HG03439 (cell line): ENCODE measurements at regions not wholly inside any gene's neighbourhood (a gene's known extent, or its start where the extent isn't known, plus 50 kb on each side); places are given as distances from the start of the nearest gene placed in this dataset.
"Not testable (repeated sequence)": the region's sequence is repeated elsewhere in the genome, so short reads cannot be mapped to it uniquely, and the experiment has no call there.

Source experiments
- ATAC-seq: cut with Tn5 transposase; IDR thresholded peaks from one replicate; pipeline ENCODE4 v1.9.1; 2021; ENCODE audit warnings: mild to moderate bottlenecking, moderate library complexity; ENCODE audit not compliant: unreplicated experiment

DNA sequence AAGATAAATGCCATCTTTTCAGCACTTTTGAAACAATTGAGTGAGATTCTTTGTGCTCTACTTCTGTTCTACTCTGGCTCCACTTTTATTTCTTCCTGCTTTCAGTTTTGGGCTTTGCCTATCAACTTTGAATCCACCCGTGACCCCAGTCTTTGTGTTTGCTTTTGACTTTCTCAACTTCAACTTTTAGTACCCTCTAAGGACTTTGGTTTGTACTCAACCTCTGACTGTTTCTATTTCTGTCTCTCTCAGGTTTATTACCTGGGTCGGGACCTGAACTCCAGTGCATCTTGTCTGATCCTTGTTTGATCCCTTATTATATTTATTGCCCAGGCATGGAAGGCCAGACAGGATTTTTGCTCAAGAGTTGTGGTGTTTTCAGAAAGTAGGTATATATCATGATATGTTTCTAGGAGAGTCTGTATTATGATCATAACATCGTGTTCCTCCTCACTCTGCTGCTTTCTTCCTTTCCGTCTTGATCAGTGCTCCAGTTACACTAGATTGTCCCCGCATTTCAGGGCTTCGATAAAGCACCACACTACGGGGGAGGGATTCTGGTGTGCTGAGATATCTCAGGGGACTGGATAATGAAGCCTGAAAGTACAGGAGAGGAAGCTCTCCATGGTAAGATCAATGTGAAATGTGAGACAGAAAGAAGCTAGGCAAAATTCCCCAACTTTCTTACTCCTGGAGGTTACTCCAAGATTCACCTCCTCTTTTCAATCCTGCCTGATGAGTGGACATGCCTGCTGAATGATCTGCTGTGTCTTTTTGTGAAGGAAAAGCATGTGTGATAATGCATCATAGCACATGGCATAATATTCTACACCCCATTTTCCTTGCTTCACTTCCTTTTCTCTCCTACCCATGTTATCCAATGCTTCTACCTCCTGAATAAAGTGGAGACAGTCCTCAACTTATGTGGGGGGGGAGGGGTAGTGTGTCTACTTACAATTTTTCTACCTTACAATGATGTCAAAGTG, 155.5 kb upstream of the GRIN3A start:
- ATAC-seq, result no peak

DNA sequence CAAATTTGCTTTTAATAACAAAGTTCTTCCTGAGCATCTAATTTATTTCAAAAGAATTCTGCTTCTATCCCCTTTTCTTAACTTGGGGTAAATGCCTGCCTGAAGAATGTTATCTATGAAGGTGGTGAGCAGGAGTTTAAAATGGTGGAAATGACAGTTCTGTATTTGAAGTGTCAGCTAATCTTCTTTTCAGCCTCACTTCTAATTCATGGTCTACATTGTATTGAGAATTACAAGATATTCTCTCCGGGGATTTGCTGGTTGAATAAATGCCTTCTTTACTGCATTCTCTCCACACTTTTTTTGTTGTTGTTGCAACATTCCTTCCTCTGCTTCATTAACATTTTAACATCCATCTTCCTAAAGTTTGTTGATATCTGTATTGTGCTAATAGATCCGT, 143.1 kb upstream of the GRIN3A start:
- ATAC-seq, result no peak

GRCh38 chr9:101880846-101881245, 142.4 kb upstream of the GRIN3A start:
- ATAC-seq, result no peak

DNA sequence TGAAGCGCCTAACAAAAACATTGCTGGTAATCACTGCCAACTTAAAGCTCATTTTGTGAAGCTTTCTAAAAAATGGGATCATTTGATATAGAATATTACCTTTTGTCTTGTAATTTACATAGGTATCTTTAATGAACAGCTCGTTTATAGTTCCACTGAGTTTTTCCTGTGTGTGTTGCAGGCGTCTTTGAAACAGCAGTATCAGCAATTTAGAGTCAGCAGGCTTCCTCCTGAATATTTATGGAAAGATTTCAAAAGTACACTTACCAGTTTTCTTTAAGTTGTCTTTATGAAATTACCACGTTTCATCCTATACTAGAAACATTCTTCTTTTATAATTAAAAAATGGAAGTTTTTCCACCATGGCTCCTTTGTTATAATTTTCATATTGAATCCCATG, 140.3 kb upstream of the GRIN3A start:
- no peak for ATAC-seq

DNA sequence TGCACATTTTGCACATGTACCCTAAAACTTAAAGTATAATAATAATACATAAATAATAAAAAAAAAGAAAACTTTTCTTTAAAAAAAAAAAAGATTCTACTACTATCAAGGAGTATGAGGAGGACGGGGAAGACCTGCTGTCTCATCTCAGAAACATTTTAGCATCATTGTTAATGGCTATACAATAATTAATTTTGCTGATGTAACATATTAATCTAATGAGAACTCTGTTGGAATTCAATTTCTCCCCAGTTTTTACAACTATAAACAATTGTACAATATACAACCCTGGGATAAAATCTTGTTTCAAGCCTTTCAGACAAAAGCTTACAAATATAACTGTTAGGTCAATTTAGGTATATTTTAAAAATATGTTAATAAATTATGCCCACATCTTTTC, 139.0 kb upstream of the GRIN3A start:
- ATAC-seq, result no peak

DNA sequence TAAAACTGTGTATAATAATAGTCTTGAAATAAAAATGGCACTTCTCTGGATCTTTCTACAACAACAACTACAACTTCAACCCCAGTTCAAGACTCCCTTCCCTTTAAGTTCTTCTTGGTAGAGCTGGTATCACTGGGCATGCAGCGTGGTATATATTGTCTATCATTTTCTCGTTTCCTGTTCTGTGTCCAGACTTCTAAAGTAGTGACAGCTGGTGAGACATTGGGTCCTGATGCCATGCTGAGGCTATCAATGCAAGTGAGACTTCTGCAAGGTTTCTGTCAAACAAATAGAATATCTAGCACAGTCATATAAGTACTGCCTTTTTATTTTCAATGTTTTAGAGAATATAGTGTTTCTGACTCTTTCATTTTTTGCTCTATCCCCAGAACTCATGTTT, 123.0 kb upstream of the GRIN3A start:
- ATAC-seq, result no peak

- ATAC-seq, result no peak
Observed at GRCh38 chr9:101860920-101861319, 122.5 kb upstream of the GRIN3A start.

- ATAC-seq, result no peak
Observed at GRCh38 chr9:101859620-101860019, 121.2 kb upstream of the GRIN3A start.

- no peak for ATAC-seq
Observed at GRCh38 chr9:101858026-101858425, 119.6 kb upstream of the GRIN3A start.

GRCh38 chr9:101849102-101849707, 110.8 kb upstream of the GRIN3A start:
- ATAC-seq, result no peak

DNA sequence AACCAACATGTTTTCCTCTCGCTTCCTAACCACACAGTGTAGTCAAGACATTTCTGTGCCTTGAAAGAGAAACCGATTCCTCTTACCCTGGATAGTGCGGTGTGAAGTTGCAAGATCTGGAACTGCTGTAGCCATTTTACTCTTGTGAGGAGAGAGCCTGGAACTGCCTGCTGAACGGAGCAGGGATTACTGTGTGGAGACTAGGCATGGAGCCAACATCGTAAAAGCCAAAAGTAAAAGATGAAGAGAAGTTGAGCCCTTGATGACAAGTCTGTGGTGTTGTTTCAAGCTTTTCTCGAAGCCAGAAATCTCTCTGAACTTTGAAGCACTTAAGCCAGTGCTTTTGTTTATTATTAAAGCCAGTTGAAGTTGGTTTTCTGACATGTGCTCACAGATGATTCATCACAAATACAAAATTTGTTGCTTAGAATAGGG, 110.1 kb upstream of the GRIN3A start:
- no peak for ATAC-seq

GRCh38 chr9:101846161-101846560, 107.7 kb upstream of the GRIN3A start:
- ATAC-seq, result no peak

GRCh38 chr9:101840694-101841188, 102.3 kb upstream of the GRIN3A start:
- no peak for ATAC-seq

- not testable (repeated sequence) for ATAC-seq
Observed at GRCh38 chr9:101838988-101839387, 100.5 kb upstream of the GRIN3A start.

DNA sequence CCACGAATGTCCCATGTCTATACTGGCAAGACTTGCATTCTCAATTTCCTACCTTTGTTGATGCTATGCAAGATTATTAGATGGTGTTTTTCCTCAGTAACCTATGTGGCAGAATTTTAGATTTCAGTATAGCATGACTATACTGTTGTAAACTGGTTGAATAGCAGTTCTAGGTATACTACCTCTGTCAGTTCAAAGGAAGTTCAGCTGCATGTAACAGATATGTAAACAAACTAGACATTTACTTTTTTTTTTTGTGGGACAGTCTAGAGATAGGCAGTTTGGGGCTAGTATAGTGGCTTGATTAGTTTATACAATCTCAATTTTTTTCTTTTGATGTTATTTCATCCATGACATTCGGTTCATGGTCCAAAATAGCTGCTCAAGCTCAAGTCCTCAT, 97.6 kb upstream of the GRIN3A start:
- ATAC-seq, result no peak

DNA sequence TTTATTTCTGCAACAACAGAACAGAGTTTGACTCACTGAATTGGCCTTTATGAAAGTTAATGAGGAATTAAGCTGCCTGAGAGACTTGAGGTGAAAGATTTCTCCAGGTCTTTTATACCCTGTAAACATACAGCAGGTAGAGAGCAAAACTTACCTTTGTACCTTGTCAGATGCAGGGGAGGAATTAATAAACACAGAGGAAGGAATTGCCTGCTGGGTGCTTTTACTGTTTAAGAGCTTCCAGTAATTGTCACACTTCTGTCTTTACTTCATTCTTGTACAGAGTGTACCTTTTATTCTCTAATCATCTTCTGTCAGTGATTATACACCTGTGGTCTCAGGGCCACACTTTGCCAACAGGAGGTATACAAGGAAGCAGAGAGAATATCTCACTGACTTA, 94.0 kb upstream of the GRIN3A start:
- ATAC-seq, result no peak

DNA sequence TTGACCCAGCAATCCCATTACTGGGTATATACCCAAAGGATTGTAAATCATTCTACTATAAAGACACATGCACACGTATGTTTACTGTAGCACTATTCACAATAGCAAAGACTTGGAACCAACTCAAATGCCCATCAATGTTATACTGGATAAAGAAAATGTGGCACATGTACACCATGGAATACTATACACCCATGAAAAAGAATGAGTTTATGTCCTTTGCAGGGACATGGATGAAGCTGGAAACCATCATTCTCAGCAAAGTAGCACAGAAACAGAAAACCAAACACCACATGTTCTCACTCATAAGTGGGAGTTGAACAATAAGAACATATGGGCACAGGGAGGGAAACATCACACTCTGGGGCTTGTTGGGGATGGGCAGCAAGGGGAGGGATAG, 83.0 kb upstream of the GRIN3A start:
- not testable (repeated sequence) for ATAC-seq

DNA sequence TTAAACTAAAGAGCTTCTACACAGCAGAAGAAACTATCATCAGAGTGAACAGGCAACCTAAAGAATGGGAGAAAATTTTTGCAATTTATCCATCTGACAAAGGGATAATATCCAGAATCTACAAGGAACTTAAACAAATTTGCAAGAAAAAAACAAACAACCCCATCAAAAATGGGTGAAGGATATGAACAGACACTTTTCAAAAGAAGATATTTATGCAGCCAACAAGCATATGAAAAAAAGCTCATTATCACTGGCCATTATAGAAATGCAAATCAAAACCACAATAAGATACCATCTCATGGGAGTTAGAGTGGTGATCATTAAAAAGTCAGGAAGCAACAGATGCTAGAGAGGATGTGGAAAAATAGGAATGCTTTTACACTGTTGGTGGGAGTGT, 82.5 kb upstream of the GRIN3A start:
- ATAC-seq, result not testable (repeated sequence)

- no peak for ATAC-seq
Observed at GRCh38 chr9:101814064-101814463, 75.6 kb upstream of the GRIN3A start.

DNA sequence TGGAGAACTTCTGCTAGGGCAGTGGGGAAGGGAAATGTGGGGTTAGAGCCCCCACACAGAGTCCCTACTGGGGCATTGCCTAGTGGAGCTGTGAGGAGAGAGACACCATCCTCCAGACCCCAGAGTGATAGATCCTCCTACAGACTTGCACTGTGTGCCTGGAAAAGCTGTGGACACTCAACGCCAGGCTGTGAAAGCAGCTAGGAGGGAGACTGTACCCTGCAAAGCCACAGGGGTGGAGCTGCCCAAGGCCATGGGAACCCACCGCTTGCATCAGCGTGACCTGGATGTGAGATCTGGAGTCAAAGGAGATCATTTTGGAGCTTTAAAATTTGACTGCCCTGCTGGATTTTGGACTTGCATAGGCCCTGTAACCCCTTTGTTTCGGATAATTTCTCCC, 69.4 kb upstream of the GRIN3A start:
- not testable (repeated sequence) for ATAC-seq

GRCh38 chr9:101796044-101796443, 57.6 kb upstream of the GRIN3A start:
- no peak for ATAC-seq

DNA sequence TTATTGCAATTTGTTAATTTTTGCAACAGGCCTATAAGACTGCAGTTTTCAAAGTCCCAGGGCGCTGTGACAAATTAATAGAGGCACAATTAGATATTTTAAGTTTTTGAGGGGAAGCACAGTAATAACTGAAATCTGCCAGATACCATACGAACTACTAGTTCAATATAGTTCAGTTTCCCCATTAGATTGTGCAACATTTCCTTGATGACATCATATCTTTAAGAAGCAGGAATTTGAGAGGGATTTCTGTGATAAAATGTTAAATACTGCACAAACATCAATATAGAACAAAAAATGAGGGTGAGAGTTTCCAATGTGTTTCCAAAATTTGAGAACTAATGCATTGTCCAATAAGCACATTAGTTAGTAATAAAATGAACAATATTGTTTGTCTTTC, 56.7 kb upstream of the GRIN3A start:
- ATAC-seq, result no peak
